ENCODE measurements at regions not wholly inside any gene's neighbourhood (a gene's known extent, or its start where the extent isn't known, plus 50 kb on each side); places are given as distances from the start of the nearest gene placed in this dataset.

DNA sequence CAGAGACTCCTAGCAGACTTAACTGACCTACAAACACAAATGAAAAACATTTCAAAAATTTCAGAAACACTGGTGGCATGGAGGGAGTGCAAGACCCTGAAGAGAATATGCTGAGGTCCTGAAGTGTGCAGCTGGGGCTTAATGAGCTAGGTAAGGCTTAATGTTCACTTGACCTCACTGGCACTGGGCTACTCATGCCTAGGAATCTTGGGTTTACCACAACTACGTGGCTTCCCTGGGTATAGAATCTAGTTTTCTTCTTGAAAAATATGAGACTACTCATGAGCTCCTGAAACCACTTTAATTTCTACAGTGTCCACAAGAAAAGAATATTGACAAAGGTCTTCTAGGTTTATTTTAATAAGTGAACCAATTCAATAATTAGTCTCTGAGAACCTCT is 139.8 kb downstream of the HNMT start:
- no peak for TF ChIP-seq EZH2 (IDR thresholded peaks at IDR 0.05; ENCODE audit: low read depth)
- TF ChIP-seq, protein P1, sequence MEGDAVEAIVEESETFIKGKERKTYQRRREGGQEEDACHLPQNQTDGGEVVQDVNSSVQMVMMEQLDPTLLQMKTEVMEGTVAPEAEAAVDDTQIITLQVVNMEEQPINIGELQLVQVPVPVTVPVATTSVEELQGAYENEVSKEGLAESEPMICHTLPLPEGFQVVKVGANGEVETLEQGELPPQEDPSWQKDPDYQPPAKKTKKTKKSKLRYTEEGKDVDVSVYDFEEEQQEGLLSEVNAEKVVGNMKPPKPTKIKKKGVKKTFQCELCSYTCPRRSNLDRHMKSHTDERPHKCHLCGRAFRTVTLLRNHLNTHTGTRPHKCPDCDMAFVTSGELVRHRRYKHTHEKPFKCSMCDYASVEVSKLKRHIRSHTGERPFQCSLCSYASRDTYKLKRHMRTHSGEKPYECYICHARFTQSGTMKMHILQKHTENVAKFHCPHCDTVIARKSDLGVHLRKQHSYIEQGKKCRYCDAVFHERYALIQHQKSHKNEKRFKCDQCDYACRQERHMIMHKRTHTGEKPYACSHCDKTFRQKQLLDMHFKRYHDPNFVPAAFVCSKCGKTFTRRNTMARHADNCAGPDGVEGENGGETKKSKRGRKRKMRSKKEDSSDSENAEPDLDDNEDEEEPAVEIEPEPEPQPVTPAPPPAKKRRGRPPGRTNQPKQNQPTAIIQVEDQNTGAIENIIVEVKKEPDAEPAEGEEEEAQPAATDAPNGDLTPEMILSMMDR (conservative IDR thresholded peaks at IDR 0.05): no peak
- intact Hi-C loops (cut with micrococcal nuclease; ENCODE audit: unreplicated experiment): no loop called here
- CTCF ChIA-PET: no interaction called here
- Histone ChIP-seq H3K9me2 (ENCODE audit: insufficient read depth) (no peaks in the 10 kb centered on the region), H3K27ac (no peak overlapping the region), H3K4me1 (replicated peaks; ENCODE audit: insufficient read depth) (peaks cover 22% of the 10 kb centered on the region; the same call in 1 of the 2 replicates), H3F3A (ENCODE audit: insufficient read depth, low read depth) (no peaks in the 10 kb centered on the region), H3K4me2 (no peak overlapping the region), H3K36me3 (ENCODE audit: low read depth) (no peaks in the 10 kb centered on the region), H3K9me3 (ENCODE audit: insufficient read depth, low read depth) (no peaks in the 10 kb centered on the region), H3K27me3 (ENCODE audit: insufficient read depth, low read depth) (no peaks in the 10 kb centered on the region), H3K4me3 (no peak overlapping the region), H3K79me2 (ENCODE audit: low read depth) (no peaks in the 10 kb centered on the region), H4K20me1 (ENCODE audit: insufficient read depth) (no peaks in the 10 kb centered on the region), H2AFZ (no peak overlapping the region)
- POLR2A ChIA-PET (ENCODE audit: unreplicated experiment): no interaction called here
- no TSS peak for BruUV-seq (replicated peaks)
- no peak for DNase-seq

DNA sequence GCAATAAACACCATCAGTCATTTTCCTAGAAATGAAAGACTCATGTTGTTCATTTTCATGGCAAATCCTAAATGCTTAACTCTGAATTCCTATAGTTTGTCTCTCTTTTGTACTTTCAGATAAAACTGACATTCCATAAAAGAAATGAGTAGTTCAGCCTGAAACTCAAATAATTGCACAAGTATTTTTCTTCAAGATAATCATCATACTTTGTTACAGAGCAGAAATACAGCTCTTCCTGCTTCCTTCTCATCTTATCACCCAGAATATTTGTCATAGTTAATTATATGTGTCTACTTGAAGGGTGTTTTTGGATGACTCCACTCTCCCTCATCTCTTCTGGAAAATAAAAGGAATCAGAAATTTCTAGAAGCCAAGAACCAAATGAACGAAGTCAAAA is 141.1 kb downstream of the HNMT start:
- ChIA-PET POLR2A (ENCODE audit: unreplicated experiment) (no interaction called here), CTCF (no interaction called here)
- Histone ChIP-seq H3K4me3 (no peak overlapping the region), H3K4me2 (no peak overlapping the region), H3F3A (ENCODE audit: insufficient read depth, low read depth) (no peaks in the 10 kb centered on the region), H3K9me2 (ENCODE audit: insufficient read depth) (no peaks in the 10 kb centered on the region), H3K36me3 (ENCODE audit: low read depth) (no peaks in the 10 kb centered on the region), H3K27ac (no peak overlapping the region), H2AFZ (no peak overlapping the region), H3K27me3 (ENCODE audit: insufficient read depth, low read depth) (no peaks in the 10 kb centered on the region), H3K4me1 (replicated peaks; ENCODE audit: insufficient read depth) (peaks cover 22% of the 10 kb centered on the region; the same call in 1 of the 2 replicates), H3K9me3 (ENCODE audit: insufficient read depth, low read depth) (no peaks in the 10 kb centered on the region), H4K20me1 (ENCODE audit: insufficient read depth) (no peaks in the 10 kb centered on the region), H3K79me2 (ENCODE audit: low read depth) (no peaks in the 10 kb centered on the region)
- no TSS peak for BruUV-seq (replicated peaks)
- intact Hi-C loops (cut with micrococcal nuclease; ENCODE audit: unreplicated experiment): no loop called here
- peak in 1 of 2 experiments; percentile 62 for DNase-seq
- no peak for TF ChIP-seq EZH2 (IDR thresholded peaks at IDR 0.05; ENCODE audit: low read depth)
- TF ChIP-seq, protein P1 (conservative IDR thresholded peaks at IDR 0.05): no peak

DNA sequence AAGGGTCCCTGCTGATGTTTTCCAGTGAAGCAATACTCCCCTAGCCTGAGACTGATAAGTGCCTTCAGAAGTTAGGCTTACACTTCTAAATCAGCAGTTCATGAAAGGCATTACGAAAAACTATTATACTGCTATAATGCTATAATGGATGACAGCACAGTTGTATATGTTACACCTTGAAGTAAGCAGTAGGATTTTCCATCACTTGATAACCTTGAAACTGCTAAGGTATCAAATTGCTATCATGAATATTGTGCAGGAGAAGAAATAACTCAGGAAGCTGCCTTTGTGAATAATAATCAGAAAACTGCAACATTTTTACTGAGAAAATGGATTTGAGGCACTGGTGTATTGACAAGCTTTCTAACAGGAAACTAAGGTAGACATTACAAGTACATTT is 142.3 kb downstream of the HNMT start:
- H3K4me3 ChIP-seq: no peak overlapping the region
- TF ChIP-seq, protein P1 (conservative IDR thresholded peaks at IDR 0.05): no peak
- TF ChIP-seq EZH2 (IDR thresholded peaks at IDR 0.05; ENCODE audit: low read depth): no peak
- no peak for DNase-seq
- H3K9me2 ChIP-seq (ENCODE audit: insufficient read depth): no peaks in the 10 kb centered on the region
- H3K4me1 ChIP-seq (replicated peaks; ENCODE audit: insufficient read depth): peaks cover 22% of the 10 kb centered on the region; the same call in 1 of the 2 replicates
- H4K20me1 ChIP-seq (ENCODE audit: insufficient read depth): no peaks in the 10 kb centered on the region
- intact Hi-C loops (cut with micrococcal nuclease; ENCODE audit: unreplicated experiment): no loop called here
- H3F3A ChIP-seq (ENCODE audit: insufficient read depth, low read depth): no peaks in the 10 kb centered on the region
- BruUV-seq (replicated peaks): no TSS peak
- H3K36me3 ChIP-seq (ENCODE audit: low read depth): no peaks in the 10 kb centered on the region
- H3K9me3 ChIP-seq (ENCODE audit: insufficient read depth, low read depth): no peaks in the 10 kb centered on the region
- H3K27ac ChIP-seq: no peak overlapping the region
- no peak overlapping the region for H2AFZ ChIP-seq
- no peak overlapping the region for H3K4me2 ChIP-seq
- POLR2A ChIA-PET (ENCODE audit: unreplicated experiment): no interaction called here
- no peaks in the 10 kb centered on the region for H3K79me2 ChIP-seq (ENCODE audit: low read depth)
- no peaks in the 10 kb centered on the region for H3K27me3 ChIP-seq (ENCODE audit: insufficient read depth, low read depth)
- CTCF ChIA-PET: no interaction called here
